ENCODE measurements at regions not wholly inside any gene's neighbourhood (a gene's known extent, or its start where the extent isn't known, plus 50 kb on each side); places are given as distances from the start of the nearest gene placed in this dataset.

DNA sequence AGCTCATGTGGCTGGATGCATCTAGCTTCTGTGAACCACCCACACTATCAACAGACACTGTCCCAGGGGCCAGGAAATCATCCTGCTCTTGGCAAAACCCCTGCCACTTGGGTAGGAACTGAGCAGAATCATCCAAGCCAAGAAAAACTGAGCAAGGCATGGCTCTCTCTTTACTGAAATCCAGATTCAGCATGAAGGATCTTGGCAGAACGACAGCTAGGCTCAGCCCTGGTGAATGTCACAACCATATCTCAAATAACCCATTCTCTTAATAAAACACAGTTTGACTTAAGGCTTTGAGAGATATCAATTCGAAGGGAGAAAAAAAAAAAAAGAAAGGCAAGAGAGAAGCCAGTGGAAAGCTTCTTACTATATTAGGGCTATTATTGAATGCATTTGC, 72.2 kb downstream of the MAF start:
- TF ChIP-seq CTCF (conservative IDR thresholded peaks at IDR 0.05; ENCODE audit: low read length) (no peak), EZH2phosphoT487 (IDR thresholded peaks at IDR 0.05; ENCODE audit: borderline replicate concordance, low read depth, low read length) (no peak)
